Chondrocyte (in vitro differentiated cells): ENCODE measurements at regions not wholly inside any gene's neighbourhood (a gene's known extent, or its start where the extent isn't known, plus 50 kb on each side); places are given as distances from the start of the nearest gene placed in this dataset.
A peak's percentile ranks its signal among the peaks of the same experiment; 100 is the strongest.

Experiments
- DNase-seq: peaks from one replicate; pipeline ENCODE4 v3.0.0; 2021; ENCODE audit warnings: mixed read lengths, low spot score
- H3K27ac Mint-ChIP-seq: one replicate; pipeline ENCODE4 v1.8.0; 2021; ENCODE audit warnings: mild to moderate bottlenecking, moderate library complexity, mixed read lengths; ENCODE audit not compliant: unreplicated experiment
- H3K27me3 Mint-ChIP-seq: 2 replicates; pipeline ENCODE4 v1.8.0; 2021; ENCODE audit warnings: low read depth, mixed read lengths
- H3K36me3 Mint-ChIP-seq: 2 replicates; pipeline ENCODE4 v1.8.0; 2021; ENCODE audit warnings: low read depth, mixed read lengths
- H3K4me1 Mint-ChIP-seq: 2 replicates; pipeline ENCODE4 v1.8.0; 2021; ENCODE audit warnings: low read depth, mild to moderate bottlenecking, mixed read lengths
- H3K4me3 Mint-ChIP-seq: one replicate; pipeline ENCODE4 v1.8.0; 2021; ENCODE audit warnings: mild to moderate bottlenecking, moderate library complexity, mixed read lengths; ENCODE audit not compliant: unreplicated experiment
- H3K9me3 Mint-ChIP-seq: 2 replicates; pipeline ENCODE4 v1.8.0; 2021; ENCODE audit warnings: low read depth, mixed read lengths
- TF ChIP-seq, protein P1 (sequence below): fragments of 200-600 bp; sonication (generic); IDR thresholded peaks from 2 replicates; pipeline ENCODE4 v1.5.0; 2021; ENCODE audit warnings: antibody characterized with exemption, mild to moderate bottlenecking, moderate library complexity

GRCh38 chr5:54680998-54681397, 163.4 kb downstream of the SNX18 start:
- no peaks in the 10 kb centered on the region for H3K27me3 Mint-ChIP-seq
- DNase-seq, result no peak
- peaks cover 12% of the 10 kb centered on the region for H3K9me3 Mint-ChIP-seq
- TF ChIP-seq, protein P1, sequence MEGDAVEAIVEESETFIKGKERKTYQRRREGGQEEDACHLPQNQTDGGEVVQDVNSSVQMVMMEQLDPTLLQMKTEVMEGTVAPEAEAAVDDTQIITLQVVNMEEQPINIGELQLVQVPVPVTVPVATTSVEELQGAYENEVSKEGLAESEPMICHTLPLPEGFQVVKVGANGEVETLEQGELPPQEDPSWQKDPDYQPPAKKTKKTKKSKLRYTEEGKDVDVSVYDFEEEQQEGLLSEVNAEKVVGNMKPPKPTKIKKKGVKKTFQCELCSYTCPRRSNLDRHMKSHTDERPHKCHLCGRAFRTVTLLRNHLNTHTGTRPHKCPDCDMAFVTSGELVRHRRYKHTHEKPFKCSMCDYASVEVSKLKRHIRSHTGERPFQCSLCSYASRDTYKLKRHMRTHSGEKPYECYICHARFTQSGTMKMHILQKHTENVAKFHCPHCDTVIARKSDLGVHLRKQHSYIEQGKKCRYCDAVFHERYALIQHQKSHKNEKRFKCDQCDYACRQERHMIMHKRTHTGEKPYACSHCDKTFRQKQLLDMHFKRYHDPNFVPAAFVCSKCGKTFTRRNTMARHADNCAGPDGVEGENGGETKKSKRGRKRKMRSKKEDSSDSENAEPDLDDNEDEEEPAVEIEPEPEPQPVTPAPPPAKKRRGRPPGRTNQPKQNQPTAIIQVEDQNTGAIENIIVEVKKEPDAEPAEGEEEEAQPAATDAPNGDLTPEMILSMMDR, result no peak
- H3K4me3 Mint-ChIP-seq, result no peak overlapping the region
- H3K36me3 Mint-ChIP-seq, result no peaks in the 10 kb centered on the region
- peaks cover 29% of the 10 kb centered on the region for H3K4me1 Mint-ChIP-seq
- peak overlapping the region; percentile 30 for H3K27ac Mint-ChIP-seq

- no peaks in the 10 kb centered on the region for H3K27me3 Mint-ChIP-seq
- DNase-seq, result no peak
- peaks cover 10% of the 10 kb centered on the region for H3K9me3 Mint-ChIP-seq
These were observed 162.1 kb downstream of the SNX18 start for GRCh38 chr5:54679686-54680085.

DNA sequence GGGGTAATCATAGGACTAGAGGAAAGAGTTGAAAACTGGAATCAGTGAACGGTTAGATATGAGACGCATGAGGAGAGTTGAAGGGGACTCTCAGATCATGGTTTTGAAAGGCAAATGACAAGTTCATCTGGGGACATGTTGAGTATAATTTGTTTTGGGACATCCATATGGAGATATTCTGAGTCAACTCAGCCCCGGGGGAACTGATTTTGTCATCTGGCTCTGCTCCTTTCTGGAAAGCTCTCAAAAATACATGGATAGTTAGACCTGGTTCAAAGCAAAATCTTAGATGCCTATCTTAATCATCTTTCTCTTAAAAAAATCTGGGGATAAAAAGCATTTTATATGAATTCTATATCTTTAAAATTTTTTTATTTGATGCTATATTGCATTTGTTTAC, 161.2 kb downstream of the SNX18 start:
- H3K27ac Mint-ChIP-seq, result no peak overlapping the region
- TF ChIP-seq, protein P1, result no peak
- H3K9me3 Mint-ChIP-seq, result peaks cover 10% of the 10 kb centered on the region
- no peaks in the 10 kb centered on the region for H3K36me3 Mint-ChIP-seq
- no peak overlapping the region for H3K4me3 Mint-ChIP-seq
- H3K4me1 Mint-ChIP-seq, result peaks cover 37% of the 10 kb centered on the region
- no peaks in the 10 kb centered on the region for H3K27me3 Mint-ChIP-seq
- DNase-seq, result no peak

More at GRCh38 chr5:54679686-54680085, 162.1 kb downstream of the SNX18 start:
- no peak overlapping the region for H3K4me3 Mint-ChIP-seq
- peak overlapping the region; percentile 36 for H3K27ac Mint-ChIP-seq
- TF ChIP-seq, protein P1, result no peak
- H3K36me3 Mint-ChIP-seq, result no peaks in the 10 kb centered on the region
- peaks cover 29% of the 10 kb centered on the region for H3K4me1 Mint-ChIP-seq

DNA sequence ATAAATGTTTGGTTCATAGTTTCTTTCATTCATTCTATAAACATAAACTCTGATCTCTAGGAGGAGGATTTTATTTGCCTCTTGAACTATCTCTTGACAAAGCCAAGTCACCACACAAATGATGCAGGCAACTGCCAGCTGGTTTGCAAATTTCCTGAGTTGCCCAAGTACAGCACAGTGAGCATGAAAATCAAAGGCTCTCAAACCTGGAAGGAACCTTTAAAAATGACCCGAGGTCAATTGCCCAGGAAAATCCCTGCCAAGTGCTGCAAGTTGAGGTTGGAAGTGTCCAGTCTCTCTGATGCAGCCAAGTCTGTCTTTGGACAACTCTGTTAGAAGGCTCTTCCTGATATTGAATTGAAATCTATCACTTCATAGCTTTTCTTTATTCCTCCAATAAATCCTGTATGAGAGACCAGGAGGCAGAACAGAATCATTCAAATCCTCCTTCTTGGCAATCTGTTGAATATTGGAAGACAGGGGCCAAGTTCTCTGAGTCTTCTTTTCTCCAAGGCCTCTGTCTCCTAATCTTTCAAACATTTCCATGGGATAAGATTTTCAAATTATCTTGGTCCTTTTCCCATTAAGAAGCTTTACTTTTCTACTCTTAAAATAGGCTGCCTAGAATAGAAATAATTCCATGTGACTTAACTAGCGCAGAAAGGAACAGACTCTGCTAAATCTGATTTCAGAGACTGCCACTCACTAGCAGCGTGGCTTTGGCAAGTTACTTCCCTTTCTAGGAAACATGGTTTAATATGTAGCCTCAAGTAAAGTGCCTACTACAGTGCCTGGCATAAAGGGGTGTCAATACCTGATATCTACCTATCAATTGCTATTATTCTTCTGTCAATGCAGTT, 159.2 kb downstream of the SNX18 start:
- TF ChIP-seq, protein P1, result no peak

GRCh38 chr5:54673523-54674225, 156.1 kb downstream of the SNX18 start:
- Mint-ChIP-seq H3K4me3 (no peak overlapping the region), H3K4me1 (peaks cover 52% of the 10 kb centered on the region), H3K36me3 (peaks cover 2% of the 10 kb centered on the region)

More for the DNA sequence above, 159.2 kb downstream of the SNX18 start:
- Mint-ChIP-seq H3K9me3 (peaks cover 5% of the 10 kb centered on the region), H3K27me3 (no peaks in the 10 kb centered on the region), H3K36me3 (peaks cover 2% of the 10 kb centered on the region), H3K4me1 (peaks cover 46% of the 10 kb centered on the region), H3K4me3 (no peak overlapping the region), H3K27ac (no peak overlapping the region)
- DNase-seq, result no peak

More at GRCh38 chr5:54673523-54674225, 156.1 kb downstream of the SNX18 start:
- TF ChIP-seq, protein P1, result no peak
- peaks cover 5% of the 10 kb centered on the region for H3K9me3 Mint-ChIP-seq
- H3K27me3 Mint-ChIP-seq, result no peaks in the 10 kb centered on the region
- DNase-seq, result no peak
- no peak overlapping the region for H3K27ac Mint-ChIP-seq
